ENCODE measurements at regions not wholly inside any gene's neighbourhood (a gene's known extent, or its start where the extent isn't known, plus 50 kb on each side); places are given as distances from the start of the nearest gene placed in this dataset.

DNA sequence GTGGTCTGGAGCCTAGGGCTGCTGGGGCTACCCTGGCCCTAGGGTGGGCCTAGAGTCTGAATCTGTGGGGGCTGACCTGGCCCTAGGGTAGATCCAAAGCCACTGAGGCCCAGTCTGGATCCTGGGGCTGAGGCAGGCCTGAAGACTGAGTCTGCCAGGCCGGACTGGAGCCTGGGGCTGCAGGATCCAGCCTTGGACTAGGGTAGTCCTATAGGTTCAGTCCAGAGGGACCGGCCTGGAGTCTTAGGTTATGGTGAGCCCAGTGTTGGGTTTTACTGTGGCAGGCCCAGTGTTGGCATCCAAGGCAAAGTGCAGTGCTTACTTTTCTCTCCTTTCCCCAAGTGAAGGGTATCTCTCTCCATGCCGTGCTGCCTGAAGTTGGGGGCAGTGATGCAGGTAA lies 227.9 kb upstream of the TAS2R1 start:
- TF ChIP-seq POLR2A (IDR thresholded peaks at IDR 0.05) (no peak), EP300 (IDR thresholded peaks at IDR 0.05) (no peak)
- TF ChIP-seq, protein P1, sequence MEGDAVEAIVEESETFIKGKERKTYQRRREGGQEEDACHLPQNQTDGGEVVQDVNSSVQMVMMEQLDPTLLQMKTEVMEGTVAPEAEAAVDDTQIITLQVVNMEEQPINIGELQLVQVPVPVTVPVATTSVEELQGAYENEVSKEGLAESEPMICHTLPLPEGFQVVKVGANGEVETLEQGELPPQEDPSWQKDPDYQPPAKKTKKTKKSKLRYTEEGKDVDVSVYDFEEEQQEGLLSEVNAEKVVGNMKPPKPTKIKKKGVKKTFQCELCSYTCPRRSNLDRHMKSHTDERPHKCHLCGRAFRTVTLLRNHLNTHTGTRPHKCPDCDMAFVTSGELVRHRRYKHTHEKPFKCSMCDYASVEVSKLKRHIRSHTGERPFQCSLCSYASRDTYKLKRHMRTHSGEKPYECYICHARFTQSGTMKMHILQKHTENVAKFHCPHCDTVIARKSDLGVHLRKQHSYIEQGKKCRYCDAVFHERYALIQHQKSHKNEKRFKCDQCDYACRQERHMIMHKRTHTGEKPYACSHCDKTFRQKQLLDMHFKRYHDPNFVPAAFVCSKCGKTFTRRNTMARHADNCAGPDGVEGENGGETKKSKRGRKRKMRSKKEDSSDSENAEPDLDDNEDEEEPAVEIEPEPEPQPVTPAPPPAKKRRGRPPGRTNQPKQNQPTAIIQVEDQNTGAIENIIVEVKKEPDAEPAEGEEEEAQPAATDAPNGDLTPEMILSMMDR (IDR thresholded peaks at IDR 0.05), result no peak
